ENCODE measurements at regions not wholly inside any gene's neighbourhood (a gene's known extent, or its start where the extent isn't known, plus 50 kb on each side); places are given as distances from the start of the nearest gene placed in this dataset.
"Not testable (repeated sequence)": the region's sequence is repeated elsewhere in the genome, so short reads cannot be mapped to it uniquely, and the experiment has no call there.

GRCh38 chr7:10649120-10649519, 324.6 kb upstream of the PHF14 start:
- not testable (repeated sequence) for DNase-seq

DNA sequence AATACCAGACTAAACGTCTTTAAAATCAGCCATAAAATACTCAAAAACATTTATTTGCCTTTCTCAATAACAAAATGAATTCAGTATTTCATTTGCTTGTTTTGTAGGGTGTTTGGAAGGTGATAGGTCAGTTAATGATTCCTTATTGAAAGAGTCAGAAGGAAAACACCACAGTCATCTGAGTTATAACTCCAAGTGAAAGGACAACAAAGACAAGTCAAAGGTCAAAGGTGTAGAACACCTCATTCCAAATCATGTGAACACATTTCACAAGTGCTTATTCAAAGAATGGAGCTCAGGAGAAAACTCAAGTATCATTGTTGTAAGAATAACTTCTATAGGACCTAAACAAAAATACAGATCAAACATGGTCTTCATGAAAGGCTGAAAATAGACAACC, 318.6 kb upstream of the PHF14 start:
- DNase-seq, result no peak

DNA sequence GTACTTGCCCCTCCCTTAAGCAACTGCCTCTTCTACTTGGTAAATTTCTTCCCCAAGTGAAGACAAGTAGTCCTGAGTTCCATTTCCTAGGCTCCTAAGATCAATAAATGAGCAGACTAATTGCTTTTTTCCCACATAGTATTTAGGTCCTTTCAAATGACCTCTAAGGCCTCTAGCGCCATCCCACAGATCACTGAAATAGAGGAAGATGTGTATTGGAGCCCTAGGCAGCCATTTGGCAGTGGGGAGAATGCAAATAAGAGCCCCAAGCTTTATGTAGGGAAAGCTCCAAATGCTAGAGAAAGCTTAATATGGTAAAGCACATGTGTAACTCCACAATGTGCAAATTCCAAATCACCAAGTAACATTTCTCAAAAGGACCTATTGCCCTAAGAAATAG, 316.5 kb upstream of the PHF14 start:
- DNase-seq, result no peak

- DNase-seq, result no peak
Measured at GRCh38 chr7:10657837-10658236, 315.8 kb upstream of the PHF14 start.

- no peak for DNase-seq
Measured at GRCh38 chr7:10662491-10662890, 311.2 kb upstream of the PHF14 start.

DNA sequence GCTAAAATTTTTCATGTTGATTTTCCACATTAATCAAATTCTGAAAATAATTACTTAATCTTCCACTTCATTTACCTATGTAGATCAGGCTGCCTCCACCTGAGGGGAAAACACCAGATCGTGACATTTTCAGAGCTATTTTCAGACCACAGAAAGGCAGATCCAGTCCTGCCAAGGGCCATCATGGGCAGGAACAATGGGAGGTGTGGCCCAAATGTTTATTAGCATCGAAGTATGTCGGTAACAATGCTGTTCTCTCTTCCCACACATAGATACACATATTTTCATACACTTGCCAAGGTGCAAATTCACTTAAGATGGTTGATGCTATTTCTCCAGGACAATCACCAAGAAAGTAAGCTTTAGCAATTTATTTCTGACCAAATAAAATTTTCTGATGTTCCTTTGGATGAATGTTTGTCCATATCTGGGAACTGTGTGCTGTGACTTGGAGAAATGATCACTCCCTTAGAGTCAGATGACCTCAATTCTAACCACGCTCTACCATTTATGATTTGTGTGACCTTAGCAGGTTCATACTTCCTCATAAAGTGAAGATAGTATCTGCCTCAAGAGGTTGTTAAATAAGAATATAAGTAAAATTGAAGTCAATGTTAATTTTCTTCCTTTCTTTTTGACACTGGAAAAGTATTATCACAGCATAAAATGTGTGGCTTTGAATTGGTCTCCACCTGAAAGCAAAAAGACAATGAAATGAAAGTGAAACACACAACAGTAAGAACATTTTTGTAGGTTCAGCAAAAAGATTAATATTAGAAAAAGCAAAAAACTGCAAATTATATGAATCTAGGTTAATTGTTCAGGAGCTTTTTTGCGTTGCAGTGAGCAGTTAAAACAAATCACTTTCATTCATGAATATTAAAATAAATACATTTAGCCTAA, 310.4 kb upstream of the PHF14 start:
- DNase-seq, result no peak

- DNase-seq, result no peak
Measured at GRCh38 chr7:10672186-10672585, 301.5 kb upstream of the PHF14 start.

DNA sequence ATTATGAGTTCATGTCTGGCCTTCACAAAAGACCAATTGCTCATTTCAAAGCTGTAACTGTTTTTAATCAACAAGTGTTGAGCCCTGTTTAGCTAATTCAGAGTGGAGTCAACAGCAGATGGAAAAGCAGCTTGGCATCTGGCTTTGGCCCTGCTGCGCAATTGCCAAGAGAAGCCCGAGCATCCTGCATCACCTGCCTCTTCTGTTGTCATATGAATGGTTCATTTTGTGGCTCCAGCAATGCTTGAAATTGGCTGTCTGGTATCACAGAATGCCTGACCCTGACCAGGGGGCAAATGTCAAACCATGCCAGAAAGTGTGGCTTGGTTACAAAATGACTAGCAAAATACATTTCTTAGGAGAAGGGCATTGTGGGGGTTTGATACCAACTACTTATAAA, 296.5 kb upstream of the PHF14 start:
- DNase-seq, result no peak

DNA sequence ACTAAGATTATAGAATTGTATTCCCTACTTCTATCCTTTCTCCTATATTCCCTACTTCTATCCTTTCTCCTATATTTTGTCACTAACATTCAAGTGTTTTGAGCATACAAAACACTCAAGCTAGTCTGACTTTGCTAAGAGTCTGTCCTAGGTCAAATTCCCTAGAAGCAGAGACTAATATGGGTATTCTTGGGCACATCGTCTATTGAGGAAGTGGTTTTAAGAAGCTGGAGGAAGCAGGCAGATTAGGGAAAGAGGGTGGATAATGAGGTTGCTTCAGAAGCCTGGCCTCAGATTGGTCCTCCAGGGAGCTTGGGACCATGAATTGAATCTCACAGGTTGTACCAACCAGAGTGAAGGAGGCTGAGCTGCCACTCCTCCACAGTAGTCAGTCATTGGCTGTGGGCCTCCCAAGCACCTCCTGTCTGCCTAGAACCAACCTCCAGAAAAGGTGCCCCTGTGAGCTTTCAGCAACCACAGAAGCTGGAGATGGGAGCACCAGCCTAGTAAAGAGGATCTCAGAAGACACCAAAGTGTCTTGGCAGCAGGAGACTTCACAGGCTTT, 295.9 kb upstream of the PHF14 start:
- DNase-seq, result no peak

DNA sequence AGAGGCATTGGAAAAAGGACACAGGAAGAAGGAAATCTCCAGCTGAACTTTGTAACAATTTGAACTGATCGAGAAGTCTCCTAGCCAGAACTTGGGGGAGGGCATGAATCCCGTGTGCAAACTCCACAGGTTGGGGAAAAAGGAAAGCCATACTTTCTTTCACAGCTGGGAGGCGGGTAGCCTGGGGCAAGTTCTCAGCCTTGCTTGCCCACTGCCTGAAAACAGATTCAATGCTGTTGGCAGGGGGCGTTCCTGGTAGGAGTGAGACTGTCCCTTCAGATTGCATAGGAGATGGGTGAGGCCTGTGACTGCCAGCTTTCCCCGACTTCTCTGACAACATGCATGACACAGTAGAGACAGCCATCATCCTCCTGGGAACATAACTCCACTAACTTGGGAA, 289.1 kb upstream of the PHF14 start:
- DNase-seq, result no peak

DNA sequence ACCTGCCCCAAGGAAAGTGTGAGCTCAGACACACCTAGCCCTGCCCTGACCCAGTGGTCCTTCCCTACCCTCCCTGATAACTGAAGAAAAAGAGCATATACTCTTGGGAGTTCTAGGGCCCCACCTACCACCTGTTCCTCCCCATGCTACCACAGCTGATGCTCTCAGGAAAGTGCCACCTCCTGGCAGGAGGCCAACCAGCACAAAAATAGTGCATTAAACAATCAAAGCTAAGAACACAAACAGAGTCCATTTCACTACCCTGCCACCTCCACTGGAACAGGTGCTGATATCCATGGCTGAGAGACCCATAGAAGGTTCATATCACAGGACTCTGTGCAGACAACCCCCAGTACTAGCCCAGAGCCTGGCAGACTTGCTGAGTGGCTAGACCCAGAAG, 288.6 kb upstream of the PHF14 start:
- DNase-seq, result no peak

DNA sequence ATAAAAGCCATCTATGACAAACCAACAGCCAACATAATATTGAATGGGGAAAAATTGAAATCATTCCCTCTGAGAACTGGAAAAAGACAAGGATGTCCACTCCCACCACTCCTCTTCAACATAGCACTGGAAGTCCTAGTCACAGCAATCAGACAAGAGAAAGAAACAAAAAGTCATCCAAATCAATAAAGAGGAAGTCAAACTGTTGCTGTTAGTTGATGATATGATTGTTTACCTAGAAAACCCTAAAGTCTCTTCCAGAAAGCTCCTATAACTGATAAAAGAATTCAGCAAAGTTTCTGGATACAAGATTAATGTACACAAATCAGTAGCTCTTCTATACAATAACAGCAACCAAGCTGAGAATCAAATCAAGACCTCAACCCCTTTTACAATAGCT, 285.1 kb upstream of the PHF14 start:
- no peak for DNase-seq

GRCh38 chr7:10696064-10696463, 277.6 kb upstream of the PHF14 start:
- DNase-seq, result no peak

GRCh38 chr7:10703059-10703458, 270.6 kb upstream of the PHF14 start:
- no peak for DNase-seq

DNA sequence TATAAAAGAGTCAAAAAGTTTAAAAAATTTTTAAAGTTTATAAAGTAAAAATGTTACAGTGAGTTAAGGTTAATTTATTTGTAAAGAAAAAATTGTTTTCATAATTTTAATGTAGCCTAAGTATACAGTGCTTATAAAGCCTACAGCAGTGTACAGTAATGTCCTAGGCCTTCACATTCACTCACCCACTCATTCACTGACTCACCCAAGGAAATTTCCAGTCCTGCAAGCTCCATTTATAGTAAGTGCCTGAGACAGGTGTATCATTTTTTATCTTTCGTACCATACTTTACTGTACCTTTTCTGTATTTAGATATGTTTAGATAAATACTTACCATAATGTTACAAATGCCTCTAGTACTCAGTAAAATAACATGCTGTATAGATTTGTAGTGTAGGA, 269.7 kb upstream of the PHF14 start:
- no peak for DNase-seq

- DNase-seq, result no peak
Measured at GRCh38 chr7:10704653-10705052, 269.0 kb upstream of the PHF14 start.

GRCh38 chr7:10706875-10707493, 266.7 kb upstream of the PHF14 start:
- DNase-seq, result no peak

DNA sequence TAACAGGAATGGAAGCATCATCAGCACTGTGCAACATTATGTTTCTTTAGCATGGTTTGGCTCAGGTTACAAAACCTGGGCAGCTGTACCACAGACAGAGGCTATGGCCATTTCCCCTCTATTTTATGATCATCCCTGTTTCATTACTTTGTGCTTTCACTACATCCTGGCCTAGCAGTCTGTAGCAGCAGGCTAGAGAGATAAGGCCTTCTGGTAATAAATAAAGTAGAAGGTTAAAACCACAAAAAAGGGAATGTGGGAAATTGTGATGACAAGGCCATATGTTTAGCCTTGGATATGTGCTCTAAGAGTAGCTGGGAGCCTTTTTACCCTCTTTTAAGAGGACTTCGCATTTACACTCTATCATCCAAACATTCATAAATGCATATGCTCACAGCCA, 266.2 kb upstream of the PHF14 start:
- DNase-seq, result no peak

- no peak for DNase-seq
Measured at GRCh38 chr7:10708447-10708846, 265.2 kb upstream of the PHF14 start.

DNA sequence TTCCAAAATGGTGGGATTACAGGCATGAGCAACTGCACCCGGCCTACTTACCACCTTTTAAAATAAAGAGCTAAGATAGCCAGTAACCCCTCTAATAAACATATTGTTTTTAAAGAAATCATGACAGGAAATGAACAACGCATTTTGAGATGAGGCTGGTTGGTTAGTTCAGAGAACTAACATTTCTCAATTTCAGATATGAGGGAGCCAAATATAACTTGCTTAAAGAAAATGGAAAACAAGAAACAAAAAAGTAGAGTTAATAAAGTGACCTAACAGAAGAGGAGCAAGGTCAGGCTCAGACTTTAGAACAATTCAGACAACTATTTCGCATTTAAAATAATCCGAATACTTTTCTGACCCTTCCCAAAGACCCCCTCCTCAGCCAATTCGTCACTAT, 254.9 kb upstream of the PHF14 start:
- no peak for DNase-seq

DNA sequence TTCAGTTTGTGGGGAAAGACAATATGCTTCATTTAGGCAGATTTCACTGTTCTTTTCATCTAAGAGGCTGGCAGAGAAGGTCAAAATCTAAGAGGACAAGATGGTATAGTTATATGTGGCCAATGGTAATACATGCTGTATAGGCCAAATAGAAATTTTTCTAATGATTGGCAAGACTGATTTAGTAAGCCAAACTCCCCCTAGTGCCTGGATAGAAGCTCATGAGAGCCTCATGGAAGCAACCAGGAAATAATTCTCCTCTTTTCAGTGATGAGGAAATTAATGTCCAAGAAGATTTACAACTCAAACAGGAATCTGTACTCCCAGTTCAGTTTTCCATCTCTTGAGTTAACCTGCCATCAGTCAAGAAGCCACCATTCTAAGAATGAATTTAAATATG, 253.6 kb upstream of the PHF14 start:
- DNase-seq, result no peak

- no peak for DNase-seq
Measured at GRCh38 chr7:10721289-10721688, 252.4 kb upstream of the PHF14 start.

GRCh38 chr7:10723832-10724231, 249.8 kb upstream of the PHF14 start:
- DNase-seq, result no peak

GRCh38 chr7:10724449-10724848, 249.2 kb upstream of the PHF14 start:
- no peak for DNase-seq

Data from NCI-H2029 treated with DMSO at 0.1 percent for 48 hours (cell line).